ENCODE measurements at regions not wholly inside any gene's neighbourhood (a gene's known extent, or its start where the extent isn't known, plus 50 kb on each side); places are given as distances from the start of the nearest gene placed in this dataset.

DNA sequence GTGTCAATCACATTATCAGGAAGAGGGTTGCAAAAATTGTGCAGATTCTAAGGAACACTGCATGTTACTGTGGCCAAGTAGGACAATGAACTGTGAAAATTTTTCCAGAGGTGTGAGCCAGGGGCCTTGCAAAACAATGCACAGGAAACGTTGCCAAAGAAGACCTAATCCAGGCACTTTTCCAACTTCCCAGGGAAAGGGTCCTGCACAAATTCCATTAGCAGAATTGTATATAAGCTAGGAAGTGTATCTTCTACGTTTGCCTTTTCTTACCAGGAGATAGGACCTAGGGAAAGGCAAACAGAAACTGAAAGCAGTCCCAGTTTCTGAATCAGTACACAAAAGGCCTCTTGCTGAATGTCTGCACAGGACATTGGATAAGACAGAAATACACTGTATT lies 1888.3 kb upstream of the CELF4 start:
- no peak for TF ChIP-seq SP1 (IDR thresholded peaks at IDR 0.05)
- TF ChIP-seq HDGF (IDR thresholded peaks at IDR 0.05; ENCODE audit: borderline replicate concordance), result no peak
- no peak for TF ChIP-seq BHLHE40 (IDR thresholded peaks at IDR 0.05; ENCODE audit: borderline replicate concordance)
- no peak for TF ChIP-seq SUZ12 (IDR thresholded peaks at IDR 0.05)

All from HEK293T (cell line).